ENCODE measurements at regions not wholly inside any gene's neighbourhood (a gene's known extent, or its start where the extent isn't known, plus 50 kb on each side); places are given as distances from the start of the nearest gene placed in this dataset.

DNA sequence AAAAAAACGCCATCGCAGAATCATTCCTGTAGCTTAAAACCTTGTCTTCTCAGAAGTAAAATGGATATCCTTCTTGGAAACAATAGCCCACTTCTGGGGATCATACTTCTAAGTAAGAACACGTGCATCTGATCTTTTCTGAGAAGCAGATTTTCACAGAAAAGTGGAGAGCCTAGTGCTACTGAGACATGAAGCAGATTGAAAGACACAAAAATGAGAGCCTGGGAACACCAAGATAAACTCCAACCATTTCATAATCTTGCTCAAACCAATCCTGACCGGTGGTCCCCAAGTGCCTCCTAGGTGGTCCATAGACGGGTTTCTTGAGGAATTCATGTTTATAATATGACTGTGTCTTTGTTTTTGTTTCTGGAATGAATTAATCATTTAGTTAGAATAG, 191.2 kb downstream of the IRS1 start:
- H3K79me1 ChIP-seq (ENCODE audit: insufficient read depth, low read depth, low read length, poor library complexity, severe bottlenecking): no peaks in the 10 kb centered on the region
- no peak overlapping the region for H3K4me2 ChIP-seq (ENCODE audit: insufficient read depth, insufficient read length, low read length)
- TF ChIP-seq, protein P1, sequence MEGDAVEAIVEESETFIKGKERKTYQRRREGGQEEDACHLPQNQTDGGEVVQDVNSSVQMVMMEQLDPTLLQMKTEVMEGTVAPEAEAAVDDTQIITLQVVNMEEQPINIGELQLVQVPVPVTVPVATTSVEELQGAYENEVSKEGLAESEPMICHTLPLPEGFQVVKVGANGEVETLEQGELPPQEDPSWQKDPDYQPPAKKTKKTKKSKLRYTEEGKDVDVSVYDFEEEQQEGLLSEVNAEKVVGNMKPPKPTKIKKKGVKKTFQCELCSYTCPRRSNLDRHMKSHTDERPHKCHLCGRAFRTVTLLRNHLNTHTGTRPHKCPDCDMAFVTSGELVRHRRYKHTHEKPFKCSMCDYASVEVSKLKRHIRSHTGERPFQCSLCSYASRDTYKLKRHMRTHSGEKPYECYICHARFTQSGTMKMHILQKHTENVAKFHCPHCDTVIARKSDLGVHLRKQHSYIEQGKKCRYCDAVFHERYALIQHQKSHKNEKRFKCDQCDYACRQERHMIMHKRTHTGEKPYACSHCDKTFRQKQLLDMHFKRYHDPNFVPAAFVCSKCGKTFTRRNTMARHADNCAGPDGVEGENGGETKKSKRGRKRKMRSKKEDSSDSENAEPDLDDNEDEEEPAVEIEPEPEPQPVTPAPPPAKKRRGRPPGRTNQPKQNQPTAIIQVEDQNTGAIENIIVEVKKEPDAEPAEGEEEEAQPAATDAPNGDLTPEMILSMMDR (conservative IDR thresholded peaks at IDR 0.05): no peak
- H3K27me3 ChIP-seq (ENCODE audit: insufficient read depth, low read length): no peaks in the 10 kb centered on the region
- H2BK5ac ChIP-seq (ENCODE audit: insufficient read length, low read length): no peak overlapping the region
- DNase-seq: no peak
- H3K4me1 ChIP-seq (ENCODE audit: insufficient read depth, low read length): no peaks in the 10 kb centered on the region
- no peak overlapping the region for H4K8ac ChIP-seq (replicated peaks; ENCODE audit: insufficient read length, low read depth, low read length)
- no peak overlapping the region for H2BK20ac ChIP-seq (ENCODE audit: low read depth, low read length, poor library complexity, severe bottlenecking)
- H3K4me1 Mint-ChIP-seq: no peaks in the 10 kb centered on the region
- no peak overlapping the region for H3K18ac ChIP-seq (ENCODE audit: insufficient read length, low read depth, low read length)
- no peak overlapping the region for H3K9ac ChIP-seq (ENCODE audit: extremely low read depth, insufficient read length, low read length)
- no peak overlapping the region for H4K91ac ChIP-seq (ENCODE audit: insufficient read length, low read depth, low read length)
- H3K9me3 Mint-ChIP-seq: no peaks in the 10 kb centered on the region
- H3K14ac ChIP-seq (ENCODE audit: insufficient read depth, low read length): no peak overlapping the region
- no peak overlapping the region for H3K23ac ChIP-seq (ENCODE audit: insufficient read length, low read depth, low read length)
- H2AK5ac ChIP-seq (ENCODE audit: insufficient read length, low read length): no peak overlapping the region
- H3K56ac ChIP-seq (ENCODE audit: insufficient read length, low read depth, low read length): no peak overlapping the region
- no peak overlapping the region for H3K4ac ChIP-seq (ENCODE audit: low read depth, low read length)
- H2AFZ ChIP-seq (ENCODE audit: low read length): no peak overlapping the region
- no peak overlapping the region for H3K4me3 Mint-ChIP-seq
- no peak overlapping the region for H3T11ph ChIP-seq (ENCODE audit: low read length)
- no peak overlapping the region for H3K27ac ChIP-seq (ENCODE audit: insufficient read length, low read depth, low read length)
- no peaks in the 10 kb centered on the region for H3K36me3 Mint-ChIP-seq (ENCODE audit: insufficient read depth in 1 of 3, low read depth in 3 of 3)
- H4K5ac ChIP-seq (ENCODE audit: insufficient read length, low read depth, low read length): no peak overlapping the region
- H3K27me3 Mint-ChIP-seq (ENCODE audit: low read depth): no peaks in the 10 kb centered on the region; the same call in 1 of the 2 replicates
- no peak overlapping the region for H3K27ac Mint-ChIP-seq
- H2BK120ac ChIP-seq (ENCODE audit: low read depth, low read length, poor library complexity, severe bottlenecking): no peak overlapping the region
- H3K9me3 ChIP-seq (ENCODE audit: control insufficient read depth, low read depth, low read length): no peaks in the 10 kb centered on the region
- no peak overlapping the region for H2BK12ac ChIP-seq (ENCODE audit: insufficient read length, low read depth, low read length)
- no CpG with 5 or more reads among the region's 5 CpGs for WGBS (ENCODE audit: extremely low coverage, insufficient read length, low lambda C conversion rate)
- no peaks in the 10 kb centered on the region for H3K23me2 ChIP-seq (ENCODE audit: insufficient read length, low read depth, low read length, poor library complexity, severe bottlenecking)
- H4K20me1 ChIP-seq (ENCODE audit: control insufficient read depth, insufficient read depth, insufficient read length): no peaks in the 10 kb centered on the region
- H2BK15ac ChIP-seq (ENCODE audit: low read depth, low read length): no peak overlapping the region
- H3K79me2 ChIP-seq (ENCODE audit: insufficient read depth, low read length): no peaks in the 10 kb centered on the region

Measured in H9 (cell line).